GM10248 (cell line): ENCODE measurements at regions not wholly inside any gene's neighbourhood (a gene's known extent, or its start where the extent isn't known, plus 50 kb on each side); places are given as distances from the start of the nearest gene placed in this dataset.
A peak's percentile ranks its signal among the peaks of the same experiment; 100 is the strongest.

Experiments used
- CTCF ChIA-PET: fragments of 300-600 bp; sonication (Branson Sonifier 250); formaldehyde crosslinking; extraction: SDS; loops from one replicate; lab custom pipeline; 2021; ENCODE audit warnings: antibody characterized with exemption; lab: Yijun Ruan, JAX
- POLR2A ChIA-PET: fragments of 350-650 bp; sonication (Branson Sonifier 250); formaldehyde crosslinking; extraction: SDS; loops from one replicate; lab custom pipeline; 2020; ENCODE audit warnings: antibody characterized with exemption; lab: Yijun Ruan, JAX
- DNase-seq: peaks from one replicate; pipeline ENCODE4 v3.0.0; 2012; ENCODE audit errors: extremely low spot score
- CTCF ChIP-seq: IDR thresholded peaks from 2 replicates; pipeline ENCODE4 v1.5.1; 2012; ENCODE audit warnings: mild to moderate bottlenecking, low read depth; ENCODE audit errors: extremely low read depth, missing control alignments, control extremely low read depth

GRCh38 chr20:6604179-6604578, 163.3 kb upstream of the BMP2 start:
- no peak for TF ChIP-seq CTCF
- no peak for DNase-seq
- POLR2A ChIA-PET: no interaction called here
- CTCF ChIA-PET: no interaction called here

GRCh38 chr20:6599876-6600735, 167.4 kb upstream of the BMP2 start:
- no peak for DNase-seq
- no peak for TF ChIP-seq CTCF
- CTCF ChIA-PET: interaction anchor here (1.1 to 4.6 kb wide), 4 partner anchors 11 to 17 kb away, joined by 3 to 25 read pairs (median 4); no protein-coding TSS in a partner anchor
- POLR2A ChIA-PET: no interaction called here

DNA sequence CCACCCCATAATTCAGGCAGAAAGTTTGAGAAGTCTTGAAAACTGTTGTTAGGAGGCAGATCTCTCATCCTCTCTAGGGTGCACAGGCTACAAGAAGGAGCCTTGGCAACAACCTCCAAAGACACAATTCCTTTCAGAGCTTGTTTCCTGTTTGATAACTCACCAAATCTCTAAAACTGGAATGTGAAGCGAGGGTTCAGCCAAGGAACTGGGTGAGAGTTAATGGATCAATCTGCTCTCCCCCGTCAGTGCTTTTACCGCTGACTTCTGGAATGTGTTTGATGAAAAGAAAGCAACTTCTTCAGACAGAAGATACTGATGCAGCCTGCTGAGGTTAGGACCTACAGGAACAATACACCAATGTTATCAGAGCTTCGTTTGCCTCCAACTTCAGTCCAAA, 171.8 kb upstream of the BMP2 start:
- no peak for TF ChIP-seq CTCF
- POLR2A ChIA-PET: no interaction called here
- CTCF ChIA-PET: interaction anchor here (1.1 to 2.2 kb wide), 2 partner anchors 13 to 24 kb away, joined by 3 to 12 read pairs; no protein-coding TSS in a partner anchor
- no peak for DNase-seq

DNA sequence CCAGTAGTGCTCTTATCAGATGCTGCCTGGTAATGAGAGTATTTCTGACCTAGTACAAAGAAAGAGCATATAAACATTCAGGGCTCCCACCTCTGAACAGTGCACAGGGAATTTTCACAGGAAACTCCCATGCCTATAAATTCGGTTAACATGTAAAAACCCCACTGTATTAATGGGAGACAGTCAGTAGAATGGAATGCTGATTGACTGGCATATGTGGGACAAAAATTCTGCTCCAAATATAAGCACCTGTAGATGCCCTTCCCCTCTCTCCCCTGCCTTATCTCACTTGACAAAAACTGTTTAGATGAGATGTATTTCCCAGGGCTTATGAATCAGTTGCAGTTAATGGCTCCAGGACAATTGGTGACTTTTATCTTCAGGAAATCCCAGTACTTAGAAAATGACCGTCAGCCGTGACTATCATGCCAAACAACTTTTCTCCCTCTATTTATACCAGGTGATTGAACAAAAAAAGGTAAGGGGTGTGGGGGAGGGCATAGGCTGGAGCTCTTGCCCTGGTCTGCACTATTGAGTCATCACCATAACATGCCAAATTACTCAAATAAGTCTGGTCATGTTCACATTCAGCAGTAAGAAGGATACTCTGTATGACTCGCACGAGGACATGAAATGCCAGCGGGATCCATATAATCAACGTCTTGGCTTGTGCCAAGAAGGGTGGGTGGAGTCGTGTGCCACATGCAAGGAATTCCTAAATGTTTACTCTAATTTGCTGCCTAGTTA, 176.4 kb upstream of the BMP2 start:
- CTCF ChIA-PET: no interaction called here
- no peak for DNase-seq
- TF ChIP-seq CTCF: no peak
- POLR2A ChIA-PET: no interaction called here

DNA sequence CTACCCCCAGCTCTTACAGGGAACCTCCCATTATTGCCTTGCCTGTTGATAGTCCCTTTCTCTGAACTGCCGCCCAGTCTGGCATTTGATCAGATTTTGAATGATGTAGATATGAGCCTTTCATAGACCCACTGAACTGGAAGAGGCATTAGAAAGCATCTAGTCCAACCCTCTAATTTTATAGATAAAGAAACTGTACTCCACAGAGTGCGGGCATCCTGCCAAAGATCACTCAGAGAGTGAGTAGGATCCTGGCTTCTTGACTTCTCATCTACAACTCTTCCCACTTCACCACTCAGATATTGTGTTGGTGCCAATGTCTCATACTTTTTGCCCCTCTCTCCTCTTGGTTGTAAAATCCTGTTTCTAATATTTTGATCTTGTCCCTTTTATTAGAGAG, 179.2 kb upstream of the BMP2 start:
- CTCF ChIA-PET: interaction anchor here (2.1 kb wide), 1 partner anchor 12 kb away, joined by 6 read pairs; no protein-coding TSS in a partner anchor
- DNase-seq: no peak
- POLR2A ChIA-PET: no interaction called here
- TF ChIP-seq CTCF: no peak

DNA sequence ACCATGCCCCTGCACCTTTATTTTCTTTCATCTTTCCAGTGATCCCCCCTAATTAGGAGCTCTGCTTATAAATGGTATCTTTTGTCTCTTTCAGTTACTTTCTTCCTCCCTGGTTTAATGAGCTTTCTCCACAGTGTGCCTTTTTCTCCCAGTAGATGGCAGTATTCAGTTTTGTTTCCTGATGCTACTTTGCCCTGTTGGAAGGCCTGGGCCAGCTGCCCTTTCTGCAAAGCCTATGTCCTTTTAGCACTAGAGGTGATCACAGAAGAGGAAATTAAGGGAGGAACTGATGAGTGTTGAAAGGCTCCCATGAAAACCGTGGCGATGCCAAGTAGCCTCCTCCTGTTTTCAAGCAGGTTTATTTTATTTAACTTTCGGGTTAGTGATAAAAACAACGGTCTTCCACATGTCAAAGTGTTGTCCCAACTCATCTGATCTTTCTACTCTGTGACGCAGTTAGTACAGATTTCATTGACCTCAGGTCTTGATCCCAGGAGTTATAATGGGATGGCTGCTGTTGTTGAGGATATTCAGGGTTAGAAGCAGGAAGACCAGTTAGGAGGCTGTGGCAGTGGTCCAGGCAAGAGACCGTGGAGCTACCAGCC, 184.2 kb upstream of the BMP2 start:
- peak; percentile 44 for TF ChIP-seq CTCF
- ChIA-PET POLR2A (no interaction called here), CTCF (interaction anchor here (0.9 to 4.1 kb wide), 10 partner anchors 10 to 702 kb away, joined by 3 to 25 read pairs (median 4); no protein-coding TSS in a partner anchor)
- DNase-seq: peak; percentile 46
